HCT116 (cell line): ENCODE measurements at regions not wholly inside any gene's neighbourhood (a gene's known extent, or its start where the extent isn't known, plus 50 kb on each side); places are given as distances from the start of the nearest gene placed in this dataset.

Experiments
- CEBPB ChIP-seq: IDR thresholded peaks from 2 replicates; pipeline ENCODE4 v1.6.1; 2012; ENCODE audit warnings: low read depth
- EGR1 ChIP-seq: IDR thresholded peaks from 2 replicates; pipeline ENCODE4 v1.6.1; 2012; ENCODE audit warnings: low read depth
- EZH2 ChIP-seq: fragments of 200-600 bp; sonication (generic); IDR thresholded peaks from 2 replicates; pipeline ENCODE4 v1.6.1; 2017; ENCODE audit warnings: antibody characterized with exemption, mixed run types
- FOSL1 ChIP-seq: IDR thresholded peaks from 2 replicates; pipeline ENCODE4 v1.6.1; 2012; ENCODE audit warnings: low read depth
- JUND ChIP-seq: IDR thresholded peaks from 2 replicates; pipeline ENCODE4 v1.6.1; 2012
- POLR2A ChIP-seq: IDR thresholded peaks from 2 replicates; pipeline ENCODE4 v1.7.0; 2011; ENCODE audit warnings: borderline replicate concordance; ENCODE audit not compliant: insufficient read depth, insufficient read length; ENCODE audit errors: extremely low read depth
- POLR2AphosphoS5 ChIP-seq: IDR thresholded peaks from 2 replicates; pipeline ENCODE4 v1.6.1; 2011; ENCODE audit warnings: mild to moderate bottlenecking, low read depth, low read length, moderate library complexity
- SP1 ChIP-seq: IDR thresholded peaks from 2 replicates; pipeline ENCODE4 v1.6.1; 2012; ENCODE audit warnings: low read depth
- SRF ChIP-seq: IDR thresholded peaks from 2 replicates; pipeline ENCODE4 v1.6.1; 2012; ENCODE audit warnings: low read depth
- ZNF274 ChIP-seq: fragments of 200-500 bp; sonication (Bioruptor generic); IDR thresholded peaks from 2 replicates; pipeline ENCODE4 v1.6.1; 2014; ENCODE audit warnings: mild to moderate bottlenecking, low read depth, low read length, inconsistent platforms
- TF ChIP-seq, protein P1 (sequence below), 3 experiments: fragments of 200-600 bp in 1 of 3; sonication (generic) in 1 of 3; IDR thresholded peaks in 2 of 3; conservative IDR thresholded peaks in 1 of 3; 2 replicates each; pipeline ENCODE4 v1.5.1; 2012 to 2017; ENCODE audit warnings: low read depth in 2 of 3, low read length in 2 of 3, antibody characterized with exemption in 1 of 3, borderline replicate concordance in 1 of 3, control low read depth in 1 of 3, mild to moderate bottlenecking in 1 of 3, mixed read lengths in 1 of 3, mixed run types in 1 of 3, moderate library complexity in 1 of 3; ENCODE audit not compliant: insufficient read depth in 1 of 3
- TF ChIP-seq, protein P2 (sequence below): IDR thresholded peaks from 2 replicates; pipeline ENCODE4 v1.6.1; 2012
- TF ChIP-seq, protein P3 (sequence below): IDR thresholded peaks from 2 replicates; pipeline ENCODE4 v1.6.1; 2012

DNA sequence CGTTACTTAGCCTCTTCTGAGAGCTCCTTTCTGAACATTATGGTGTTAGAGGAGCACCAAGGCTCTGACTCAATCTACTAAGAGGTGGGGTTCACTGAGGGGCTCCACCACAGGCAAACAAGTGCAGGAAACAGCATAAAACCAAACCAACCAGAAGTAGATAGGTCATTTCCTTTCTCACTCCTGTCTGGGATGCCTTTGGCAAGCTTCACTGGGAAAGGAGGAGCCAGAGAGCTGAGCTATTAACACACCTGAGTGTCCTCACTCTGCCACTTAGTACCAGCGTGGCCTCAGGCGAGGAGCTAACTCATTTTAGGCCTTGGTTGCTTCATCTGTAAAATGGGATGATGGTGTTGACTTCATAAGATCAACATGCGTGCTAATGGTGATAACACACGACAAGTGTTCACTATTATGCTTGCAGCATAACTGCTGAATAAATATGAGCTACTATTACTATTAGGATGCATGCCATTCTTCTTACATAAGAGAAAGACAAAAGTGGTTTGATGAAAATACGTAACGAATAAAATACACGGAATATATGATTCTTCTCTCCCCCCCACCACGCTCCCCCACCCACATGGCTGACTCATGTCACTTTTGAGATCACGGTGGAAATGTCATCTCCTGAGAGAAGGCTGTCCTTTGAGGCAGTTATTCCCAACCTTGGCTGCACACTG, 185.4 kb downstream of the BCAS1 start:
- TF ChIP-seq POLR2A (no peak), EZH2 (no peak), FOSL1 (no peak), POLR2AphosphoS5 (no peak), SP1 (no peak), JUND (no peak), EGR1 (no peak), ZNF274 (no peak), CEBPB (no peak), SRF (no peak)
- TF ChIP-seq, protein P1, sequence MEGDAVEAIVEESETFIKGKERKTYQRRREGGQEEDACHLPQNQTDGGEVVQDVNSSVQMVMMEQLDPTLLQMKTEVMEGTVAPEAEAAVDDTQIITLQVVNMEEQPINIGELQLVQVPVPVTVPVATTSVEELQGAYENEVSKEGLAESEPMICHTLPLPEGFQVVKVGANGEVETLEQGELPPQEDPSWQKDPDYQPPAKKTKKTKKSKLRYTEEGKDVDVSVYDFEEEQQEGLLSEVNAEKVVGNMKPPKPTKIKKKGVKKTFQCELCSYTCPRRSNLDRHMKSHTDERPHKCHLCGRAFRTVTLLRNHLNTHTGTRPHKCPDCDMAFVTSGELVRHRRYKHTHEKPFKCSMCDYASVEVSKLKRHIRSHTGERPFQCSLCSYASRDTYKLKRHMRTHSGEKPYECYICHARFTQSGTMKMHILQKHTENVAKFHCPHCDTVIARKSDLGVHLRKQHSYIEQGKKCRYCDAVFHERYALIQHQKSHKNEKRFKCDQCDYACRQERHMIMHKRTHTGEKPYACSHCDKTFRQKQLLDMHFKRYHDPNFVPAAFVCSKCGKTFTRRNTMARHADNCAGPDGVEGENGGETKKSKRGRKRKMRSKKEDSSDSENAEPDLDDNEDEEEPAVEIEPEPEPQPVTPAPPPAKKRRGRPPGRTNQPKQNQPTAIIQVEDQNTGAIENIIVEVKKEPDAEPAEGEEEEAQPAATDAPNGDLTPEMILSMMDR (IDR thresholded peaks at IDR 0.05 in 2 of 3, conservative IDR thresholded peaks at IDR 0.05 in 1 of 3; ENCODE audit: borderline replicate concordance in 1 of 3, insufficient read depth in 1 of 3, low read depth in 2 of 3, low read length in 2 of 3), result no peak
- TF ChIP-seq, protein P2, sequence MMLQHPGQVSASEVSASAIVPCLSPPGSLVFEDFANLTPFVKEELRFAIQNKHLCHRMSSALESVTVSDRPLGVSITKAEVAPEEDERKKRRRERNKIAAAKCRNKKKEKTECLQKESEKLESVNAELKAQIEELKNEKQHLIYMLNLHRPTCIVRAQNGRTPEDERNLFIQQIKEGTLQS, result no peak
- TF ChIP-seq, protein P3, sequence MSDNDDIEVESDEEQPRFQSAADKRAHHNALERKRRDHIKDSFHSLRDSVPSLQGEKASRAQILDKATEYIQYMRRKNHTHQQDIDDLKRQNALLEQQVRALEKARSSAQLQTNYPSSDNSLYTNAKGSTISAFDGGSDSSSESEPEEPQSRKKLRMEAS, result no peak
